ENCODE measurements at regions not wholly inside any gene's neighbourhood (a gene's known extent, or its start where the extent isn't known, plus 50 kb on each side); places are given as distances from the start of the nearest gene placed in this dataset.

DNA sequence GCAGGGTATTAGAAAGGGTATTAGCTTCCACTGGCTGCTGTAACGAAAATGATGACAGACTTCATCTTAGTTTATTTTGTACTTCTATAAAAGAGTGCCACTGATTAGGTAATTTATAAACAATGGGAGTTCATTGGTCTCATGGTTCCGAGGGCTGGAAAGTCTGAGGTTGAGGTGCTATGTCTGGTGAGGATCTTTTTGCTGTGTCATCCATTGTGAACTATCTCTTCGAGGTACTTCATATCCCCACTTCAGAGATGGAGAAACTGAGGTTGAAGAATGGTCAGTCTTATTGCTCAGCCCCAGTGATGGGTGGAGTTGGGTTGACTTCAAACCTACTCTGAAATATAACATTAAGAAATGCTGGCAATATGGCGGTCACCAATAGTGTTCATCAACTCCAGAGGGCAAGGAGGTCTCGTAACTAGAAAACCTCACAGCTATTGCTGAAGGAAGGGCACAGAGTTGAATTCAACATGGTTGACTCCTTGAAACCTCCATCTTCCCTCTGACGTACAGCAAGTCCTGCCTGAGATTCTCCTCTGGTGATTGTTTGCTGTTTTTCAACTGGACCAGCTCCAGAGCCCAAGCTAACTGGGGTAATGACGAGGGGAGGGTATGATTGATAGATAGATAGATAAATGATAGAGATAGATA is 53.6 kb upstream of the SHOX start:
- no peak overlapping the region for H3K4me3 ChIP-seq
- TF ChIP-seq, protein P1, sequence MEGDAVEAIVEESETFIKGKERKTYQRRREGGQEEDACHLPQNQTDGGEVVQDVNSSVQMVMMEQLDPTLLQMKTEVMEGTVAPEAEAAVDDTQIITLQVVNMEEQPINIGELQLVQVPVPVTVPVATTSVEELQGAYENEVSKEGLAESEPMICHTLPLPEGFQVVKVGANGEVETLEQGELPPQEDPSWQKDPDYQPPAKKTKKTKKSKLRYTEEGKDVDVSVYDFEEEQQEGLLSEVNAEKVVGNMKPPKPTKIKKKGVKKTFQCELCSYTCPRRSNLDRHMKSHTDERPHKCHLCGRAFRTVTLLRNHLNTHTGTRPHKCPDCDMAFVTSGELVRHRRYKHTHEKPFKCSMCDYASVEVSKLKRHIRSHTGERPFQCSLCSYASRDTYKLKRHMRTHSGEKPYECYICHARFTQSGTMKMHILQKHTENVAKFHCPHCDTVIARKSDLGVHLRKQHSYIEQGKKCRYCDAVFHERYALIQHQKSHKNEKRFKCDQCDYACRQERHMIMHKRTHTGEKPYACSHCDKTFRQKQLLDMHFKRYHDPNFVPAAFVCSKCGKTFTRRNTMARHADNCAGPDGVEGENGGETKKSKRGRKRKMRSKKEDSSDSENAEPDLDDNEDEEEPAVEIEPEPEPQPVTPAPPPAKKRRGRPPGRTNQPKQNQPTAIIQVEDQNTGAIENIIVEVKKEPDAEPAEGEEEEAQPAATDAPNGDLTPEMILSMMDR (IDR thresholded peaks at IDR 0.05): no peak
- WGBS, 2 donors: 80 to 81% methylated on average over 7 of the region's 7 CpGs
- DNase-seq (no peak), ATAC-seq (no peak)
- H3K27me3 ChIP-seq: no peaks in the 10 kb centered on the region
- no peak overlapping the region for H3K27ac ChIP-seq
- intact Hi-C loops (cut with DNase I): no loop called here
- H3K4me1 ChIP-seq: no peaks in the 10 kb centered on the region
- H3K9me3 ChIP-seq: peaks cover 0 to 28% (median 13%) of the 10 kb centered on the region in 11 donors
- no peaks in the 10 kb centered on the region for H3K36me3 ChIP-seq

GRCh38 chrX:578531-578930 is 52.1 kb upstream of the SHOX start:
- intact Hi-C loops (cut with DNase I): no loop called here
- WGBS, 2 donors: 51 to 55% methylated on average over 9 of the region's 9 CpGs

GRCh38 chrX:580030-580429 is 50.6 kb upstream of the SHOX start:
- H3K9me3 ChIP-seq: peaks cover 0 to 28% (median 13%) of the 10 kb centered on the region in 11 donors
- no peak overlapping the region for H3K4me3 ChIP-seq
- TF ChIP-seq, protein P1 (IDR thresholded peaks at IDR 0.05): no peak
- 35 to 53% methylated on average over 7 of the region's 7 CpGs for WGBS, 2 donors
- no peaks in the 10 kb centered on the region for H3K27me3 ChIP-seq
- H3K36me3 ChIP-seq: no peaks in the 10 kb centered on the region
- no peak for ATAC-seq
- H3K27ac ChIP-seq: no peak overlapping the region
- intact Hi-C loops (cut with DNase I): no loop called here
- no peak for DNase-seq
- H3K4me1 ChIP-seq: no peaks in the 10 kb centered on the region

More at GRCh38 chrX:578531-578930, 52.1 kb upstream of the SHOX start:
- DNase-seq: no peak
- ATAC-seq: no peak
- H3K27me3 ChIP-seq: no peaks in the 10 kb centered on the region
- H3K9me3 ChIP-seq: peaks cover 0 to 28% (median 13%) of the 10 kb centered on the region in 11 donors
- no peaks in the 10 kb centered on the region for H3K36me3 ChIP-seq
- no peak overlapping the region for H3K27ac ChIP-seq
- no peaks in the 10 kb centered on the region for H3K4me1 ChIP-seq
- H3K4me3 ChIP-seq: no peak overlapping the region
- TF ChIP-seq, protein P1 (IDR thresholded peaks at IDR 0.05): no peak
